ENCODE measurements at regions not wholly inside any gene's neighbourhood (a gene's known extent, or its start where the extent isn't known, plus 50 kb on each side); places are given as distances from the start of the nearest gene placed in this dataset.

GRCh38 chr4:126991965-126992364 lies 640.8 kb upstream of the INTU start:
- TF ChIP-seq CTCF (IDR thresholded peaks at IDR 0.05) = no peak
- no peak for TF ChIP-seq POLR2AphosphoS5 (IDR thresholded peaks at IDR 0.05)
- no peak for TF ChIP-seq POLR2A (IDR thresholded peaks at IDR 0.05)
